HG03558 (cell line): ENCODE measurements at regions not wholly inside any gene's neighbourhood (a gene's known extent, or its start where the extent isn't known, plus 50 kb on each side); places are given as distances from the start of the nearest gene placed in this dataset.
A peak's percentile ranks its signal among the peaks of the same experiment; 100 is the strongest.
"Not testable (repeated sequence)": the region's sequence is repeated elsewhere in the genome, so short reads cannot be mapped to it uniquely, and the experiment has no call there.

Source experiments
- ATAC-seq: cut with Tn5 transposase; IDR thresholded peaks from one replicate; pipeline ENCODE4 v1.9.1; 2021; ENCODE audit warnings: moderate number of reproducible peaks; ENCODE audit not compliant: unreplicated experiment; ENCODE audit errors: extremely low read depth

DNA sequence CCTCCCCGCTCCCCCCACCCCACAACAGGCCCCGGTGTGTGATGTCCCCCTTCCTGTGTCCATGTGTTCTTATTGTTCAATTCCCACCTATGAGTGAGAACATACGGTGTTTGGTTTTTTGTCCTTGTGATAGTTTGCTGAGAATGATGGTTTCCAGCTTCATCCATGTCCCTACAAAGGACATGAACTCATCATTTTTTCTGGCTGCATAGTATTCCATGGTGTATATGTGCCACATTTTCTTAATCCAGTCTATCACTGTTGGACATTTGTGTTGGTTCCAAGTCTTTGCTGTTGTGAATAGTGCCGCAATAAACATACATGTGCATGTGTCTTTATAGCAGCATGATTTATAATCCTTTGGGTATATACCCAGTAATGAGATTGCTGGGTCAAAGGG, 104.3 kb downstream of the MTPN start:
- not testable (repeated sequence) for ATAC-seq

DNA sequence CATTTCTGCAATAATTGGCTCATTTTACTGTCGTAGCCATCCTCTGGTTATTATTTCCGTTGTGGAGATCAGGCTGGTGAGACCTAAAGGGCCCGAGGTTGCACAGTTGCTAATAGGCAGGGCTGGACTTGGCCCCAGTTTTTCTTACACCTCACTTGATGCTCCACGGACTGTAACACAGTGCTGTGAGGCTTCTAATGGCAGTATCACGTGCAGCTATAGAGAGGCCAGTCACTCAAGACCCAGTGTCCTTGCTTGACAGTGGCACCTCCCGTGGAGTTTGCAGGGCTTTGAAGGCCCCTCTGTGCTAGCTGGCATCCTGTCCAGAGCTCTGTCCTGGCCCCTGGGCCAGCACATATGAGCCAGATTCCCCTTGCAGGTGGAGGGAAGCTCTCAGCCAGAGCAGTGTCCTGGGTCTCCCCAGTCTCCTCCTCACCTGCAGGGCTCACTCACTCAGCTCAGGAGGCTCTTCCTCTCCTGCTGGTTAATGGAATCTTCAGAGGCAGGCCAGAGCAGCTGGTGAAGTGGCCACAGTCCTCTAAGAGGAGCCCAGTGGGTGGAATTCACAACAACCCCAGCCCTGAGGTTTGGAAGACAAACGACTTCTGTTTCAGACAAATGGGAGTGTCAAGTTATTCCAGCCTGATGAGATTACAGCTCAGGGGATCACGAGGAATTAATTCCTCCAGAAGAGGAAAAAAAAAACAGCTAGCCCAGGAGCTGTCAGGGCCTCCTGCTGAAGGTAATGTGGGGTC, 114.2 kb upstream of the FAM180A start:
- ATAC-seq = no peak

DNA sequence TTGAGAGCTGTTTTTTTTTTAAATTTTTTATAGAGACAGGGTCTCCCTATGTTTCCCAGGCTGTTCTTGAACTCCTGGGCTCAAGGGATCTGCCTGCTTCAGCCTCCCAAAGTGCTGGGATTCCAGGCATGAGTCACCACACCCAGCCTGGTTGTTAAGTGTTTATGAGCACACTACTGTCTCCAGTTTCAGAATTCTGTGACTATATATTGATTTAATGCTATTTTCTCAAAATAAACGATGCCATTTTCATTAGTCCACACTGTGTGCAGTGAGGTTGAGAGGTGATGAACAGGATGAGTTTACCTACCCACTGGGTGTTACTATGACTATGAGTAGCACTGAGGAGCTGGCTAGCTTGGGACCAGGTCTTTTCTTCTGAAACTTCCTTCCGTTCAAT, 110.9 kb upstream of the FAM180A start:
- ATAC-seq = no peak

DNA sequence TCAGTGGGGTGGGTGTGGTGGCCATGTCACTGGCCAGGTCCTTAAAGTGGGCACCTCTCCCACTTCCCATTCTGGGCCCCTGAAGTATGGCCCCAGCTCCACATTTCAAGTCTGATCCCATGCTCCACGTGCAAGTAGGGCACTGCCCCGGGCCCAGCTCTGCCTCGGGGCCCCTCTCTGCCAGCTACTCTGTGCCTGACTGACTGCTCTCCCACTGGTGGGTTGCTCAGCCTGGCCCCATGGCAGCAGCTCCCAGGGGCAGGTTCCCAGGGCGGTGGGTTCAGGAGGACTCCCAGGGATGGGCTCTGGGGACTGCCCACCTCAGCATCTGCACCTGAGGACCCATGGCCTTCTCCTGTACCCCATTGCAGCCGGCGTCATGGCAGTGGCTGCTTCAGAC, 110.2 kb upstream of the FAM180A start:
- ATAC-seq = no peak

DNA sequence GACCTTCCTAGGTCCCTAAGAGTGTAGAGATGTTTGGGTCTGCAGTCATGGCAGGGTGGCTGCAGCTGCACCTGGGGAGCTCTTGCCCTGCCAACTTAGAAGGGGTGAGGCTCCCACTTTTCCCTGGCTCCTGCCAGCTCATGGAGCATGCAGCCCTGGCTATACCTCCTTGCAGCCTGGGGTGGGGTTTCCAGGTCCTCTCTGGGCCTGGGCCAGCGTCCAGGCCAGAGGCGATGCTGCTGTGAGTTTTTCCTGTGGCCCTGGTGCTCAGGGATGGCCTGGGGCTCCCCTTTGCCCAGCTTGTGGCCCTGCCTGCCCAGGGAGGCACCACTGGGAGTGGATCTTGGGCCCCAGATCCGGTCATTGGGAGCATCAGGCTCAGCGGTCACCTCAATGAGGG, 109.8 kb upstream of the FAM180A start:
- ATAC-seq = no peak

DNA sequence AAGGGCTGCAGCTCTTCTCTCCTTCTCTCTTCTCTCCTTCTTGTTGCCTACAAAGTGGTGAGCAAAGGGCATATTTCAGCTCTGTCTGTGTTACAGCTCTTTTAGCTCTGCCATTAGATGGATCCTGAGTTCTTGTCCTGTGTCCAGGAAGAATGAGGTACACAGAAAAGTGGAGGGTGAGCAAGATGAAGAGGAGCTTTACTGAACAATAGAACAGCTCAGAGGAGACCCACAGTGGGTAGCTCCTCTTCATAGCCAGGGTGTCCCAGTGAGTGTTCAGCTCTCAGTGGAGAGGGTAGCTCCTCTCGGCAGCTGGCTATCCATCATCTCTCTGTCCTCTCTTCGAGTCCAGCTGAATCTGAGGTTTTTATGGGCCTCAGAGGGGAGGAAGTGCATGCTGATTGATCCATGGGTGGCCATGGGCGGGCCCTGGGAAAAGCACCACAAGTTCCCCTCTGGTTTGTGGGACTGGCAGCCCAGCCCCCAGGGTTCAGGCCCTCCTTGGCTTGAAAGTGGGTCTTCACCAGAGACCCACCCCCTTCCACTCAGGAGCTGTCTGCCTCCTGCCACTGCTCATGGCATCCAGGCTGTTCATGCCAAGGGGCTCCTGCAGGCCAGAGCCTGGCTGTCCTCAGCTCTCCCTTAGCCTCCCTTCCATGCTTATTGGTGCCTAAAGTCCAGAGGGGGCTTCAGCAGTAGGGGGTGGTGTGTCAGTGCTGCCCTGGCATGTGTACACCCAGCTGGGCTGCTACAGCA, 109.1 kb upstream of the FAM180A start:
- no peak for ATAC-seq

DNA sequence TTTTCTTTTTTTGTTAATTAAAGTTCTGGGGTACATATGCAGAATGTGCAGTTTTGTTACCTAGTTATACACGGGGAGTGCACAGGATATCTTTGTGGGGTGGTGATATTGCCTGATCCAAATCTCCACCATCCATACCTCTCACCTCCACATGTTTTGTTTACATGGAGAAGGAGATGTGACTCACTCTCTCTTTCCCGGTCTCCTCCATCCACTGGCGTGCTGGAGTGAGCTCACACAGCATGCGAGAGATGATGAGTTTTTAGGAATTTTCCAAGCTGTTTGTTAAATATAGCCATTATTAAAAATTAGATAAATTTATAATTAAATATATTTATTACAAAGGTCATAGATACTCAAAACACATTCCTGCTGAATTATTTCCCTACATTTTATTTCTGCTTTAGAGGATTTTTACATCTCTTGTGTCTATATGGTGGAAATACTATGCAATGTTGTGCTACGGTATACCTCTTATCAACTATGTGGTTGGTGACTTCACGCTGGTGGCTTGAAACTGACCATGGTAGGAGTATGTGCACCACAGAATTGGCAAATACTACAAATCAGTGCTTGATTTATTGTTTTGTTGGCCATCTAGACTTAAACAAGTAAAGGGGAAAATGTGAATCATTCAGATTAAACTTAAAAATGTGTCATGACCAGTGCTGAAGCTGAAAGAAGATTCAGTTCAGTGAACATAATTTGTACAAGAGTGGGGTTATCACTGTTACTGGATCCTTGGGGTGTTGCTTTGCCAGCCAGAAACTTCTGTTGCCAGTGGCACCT, 107.9 kb upstream of the FAM180A start:
- ATAC-seq = no peak

DNA sequence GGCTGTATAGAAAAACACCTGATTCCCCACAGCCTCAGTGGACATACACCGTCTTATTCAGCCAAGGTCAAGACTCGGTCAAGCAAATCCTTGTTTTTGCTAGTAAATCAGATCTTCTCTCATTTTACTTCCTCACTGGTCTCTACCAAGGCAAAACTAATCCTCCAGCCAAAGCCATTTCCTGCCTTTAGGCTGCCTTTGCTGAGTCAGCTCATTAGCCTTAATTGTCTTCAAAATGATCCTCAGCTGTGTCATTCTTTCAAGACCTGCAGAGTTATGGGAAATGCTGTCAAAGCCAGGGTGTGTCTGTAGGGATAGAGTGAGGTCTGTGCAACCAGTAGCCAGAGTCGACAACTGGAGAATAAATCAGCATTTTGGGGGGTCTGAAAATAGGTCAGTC, 107.2 kb upstream of the FAM180A start:
- ATAC-seq = no peak

DNA sequence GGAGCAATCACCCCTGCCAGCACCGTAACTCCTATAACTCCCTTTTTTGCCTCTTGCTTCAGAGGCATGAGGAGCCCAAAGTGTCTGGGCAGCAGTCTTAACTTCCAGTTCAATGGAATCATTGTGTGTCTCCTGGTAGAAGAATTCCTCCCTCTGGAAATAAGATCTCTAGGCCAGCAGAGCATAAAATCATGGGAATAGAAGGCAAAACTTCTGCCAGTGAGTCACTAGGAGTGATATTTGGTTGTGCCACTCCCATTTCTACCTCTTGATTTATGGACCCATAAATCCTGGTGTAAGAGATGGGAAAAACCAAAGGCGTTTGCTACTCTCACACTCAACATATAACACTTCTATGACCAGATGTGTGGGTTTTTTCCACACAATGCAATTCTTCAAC, 104.9 kb upstream of the FAM180A start:
- ATAC-seq = no peak

DNA sequence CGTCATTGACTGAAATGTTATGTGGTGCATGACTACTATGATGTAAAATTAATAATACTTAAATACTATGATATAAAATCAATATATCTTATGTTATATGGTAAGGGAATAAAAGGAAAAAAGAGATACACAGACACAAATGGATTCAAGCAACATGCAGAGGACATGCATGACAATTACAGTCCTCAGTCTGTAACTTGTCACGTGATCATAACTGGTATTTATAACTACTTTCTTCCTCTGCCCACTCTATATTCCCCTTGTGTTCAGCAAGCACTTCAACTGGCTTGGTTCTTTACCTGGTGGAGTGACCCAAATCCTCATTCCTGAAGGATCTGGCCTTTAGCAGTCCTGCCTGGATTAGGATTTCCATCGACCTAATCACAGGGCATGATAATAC, 104.4 kb upstream of the FAM180A start:
- ATAC-seq = no peak

DNA sequence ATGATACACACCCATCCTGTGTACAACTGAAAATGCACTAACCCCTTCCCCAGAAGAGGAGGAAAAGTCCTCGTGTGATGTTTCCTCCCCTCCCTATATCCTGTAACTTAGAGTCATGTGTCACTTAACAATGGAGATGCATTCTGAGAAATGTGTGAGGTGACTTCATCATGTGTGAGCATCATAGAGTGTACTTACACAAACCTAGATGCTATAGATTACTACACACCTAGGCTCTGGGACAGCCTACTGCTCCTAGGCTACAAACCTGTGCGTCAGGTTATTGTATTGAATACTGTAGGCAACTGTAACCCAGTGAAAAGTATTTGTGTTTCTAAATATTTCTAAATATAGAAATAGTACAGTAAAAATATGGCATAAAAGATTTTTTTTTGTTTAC, 98.6 kb upstream of the FAM180A start:
- no peak for ATAC-seq

DNA sequence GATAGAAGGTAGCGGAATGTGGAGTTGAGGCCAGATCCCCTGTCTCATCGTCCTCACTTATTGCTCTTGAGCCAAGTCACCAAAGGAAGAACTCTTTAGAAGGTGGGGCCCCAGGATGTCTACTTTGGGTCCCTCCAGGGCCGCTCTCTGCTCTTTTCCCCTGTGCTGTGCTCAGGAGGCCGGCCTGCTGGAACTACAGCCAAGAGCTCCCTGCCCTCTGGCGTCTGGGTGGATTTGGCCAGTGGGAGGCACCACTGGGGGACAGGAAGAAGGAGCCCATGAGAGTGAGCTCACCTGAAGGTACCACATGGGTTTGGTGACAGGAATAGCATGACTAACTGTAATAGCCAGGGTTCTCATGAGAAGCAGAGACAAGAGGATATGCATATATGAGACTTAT, 97.7 kb upstream of the FAM180A start:
- no peak for ATAC-seq

DNA sequence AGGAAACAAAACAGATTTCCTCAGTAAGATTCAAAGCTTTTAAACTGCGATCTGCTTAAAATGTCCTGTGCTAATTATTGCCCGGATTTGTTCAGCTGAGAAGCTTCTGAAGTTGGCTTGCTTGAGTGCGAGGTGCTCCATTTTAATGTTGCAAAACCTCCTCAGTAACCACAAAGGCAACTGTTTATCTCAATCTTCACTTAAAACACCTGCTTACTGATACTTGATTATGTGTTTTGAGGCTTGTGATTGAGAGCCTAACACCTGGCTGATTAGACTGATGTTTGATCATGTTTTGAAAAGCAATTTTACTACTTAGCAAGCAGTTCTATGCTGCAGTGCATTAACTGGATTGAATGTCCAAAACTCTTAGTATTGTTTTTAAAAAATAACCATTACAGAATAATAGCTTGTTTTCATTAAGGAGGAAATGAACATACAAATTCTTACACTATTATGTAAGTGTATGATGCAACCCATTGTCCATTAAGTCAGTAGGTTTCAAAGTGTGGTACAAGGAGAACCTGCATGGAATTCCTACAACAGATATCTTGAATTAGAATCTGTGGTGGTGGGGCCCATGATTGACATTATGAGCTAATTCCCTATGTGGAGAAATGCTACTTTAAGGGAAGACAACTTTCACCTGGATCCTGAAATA, 96.9 kb upstream of the FAM180A start:
- ATAC-seq = no peak

DNA sequence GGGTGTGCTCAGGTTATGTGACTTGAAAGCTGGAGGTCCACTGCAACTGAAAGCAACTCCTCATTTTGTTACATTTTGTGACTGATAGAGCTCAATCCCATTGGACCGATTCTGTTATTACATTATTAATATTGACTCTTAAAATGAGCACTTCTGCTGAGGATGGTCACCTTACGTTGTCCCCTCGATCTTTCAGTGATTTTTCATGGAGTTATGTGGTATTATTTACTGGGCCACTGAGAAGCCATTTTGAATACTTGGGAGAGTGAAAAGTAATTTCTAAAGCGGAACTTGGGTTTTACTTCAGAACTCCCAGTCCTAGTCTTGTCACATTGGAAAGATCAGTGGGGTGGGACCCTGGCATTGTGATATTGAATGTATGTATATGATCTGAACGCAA, 96.3 kb upstream of the FAM180A start:
- no peak for ATAC-seq

DNA sequence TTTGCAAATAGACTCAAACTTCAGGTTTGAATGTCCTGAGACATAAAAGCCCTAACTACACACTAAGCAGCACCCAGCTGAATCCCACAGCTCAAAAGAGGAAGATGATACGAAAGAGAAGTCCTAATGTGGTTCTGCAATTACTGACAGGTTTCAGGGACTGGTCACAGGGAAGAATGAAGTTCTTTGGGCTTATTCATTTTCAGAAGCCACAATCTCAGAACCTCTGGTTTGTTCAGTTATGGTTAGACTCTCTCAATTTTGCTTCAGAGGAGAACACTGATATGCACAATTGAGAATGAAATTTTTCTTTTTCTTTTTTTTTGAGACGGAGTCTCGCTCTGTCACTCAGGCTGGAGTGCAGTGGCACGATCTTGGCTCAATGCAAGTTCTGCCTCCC, 94.6 kb upstream of the FAM180A start:
- peak; percentile 95 for ATAC-seq

DNA sequence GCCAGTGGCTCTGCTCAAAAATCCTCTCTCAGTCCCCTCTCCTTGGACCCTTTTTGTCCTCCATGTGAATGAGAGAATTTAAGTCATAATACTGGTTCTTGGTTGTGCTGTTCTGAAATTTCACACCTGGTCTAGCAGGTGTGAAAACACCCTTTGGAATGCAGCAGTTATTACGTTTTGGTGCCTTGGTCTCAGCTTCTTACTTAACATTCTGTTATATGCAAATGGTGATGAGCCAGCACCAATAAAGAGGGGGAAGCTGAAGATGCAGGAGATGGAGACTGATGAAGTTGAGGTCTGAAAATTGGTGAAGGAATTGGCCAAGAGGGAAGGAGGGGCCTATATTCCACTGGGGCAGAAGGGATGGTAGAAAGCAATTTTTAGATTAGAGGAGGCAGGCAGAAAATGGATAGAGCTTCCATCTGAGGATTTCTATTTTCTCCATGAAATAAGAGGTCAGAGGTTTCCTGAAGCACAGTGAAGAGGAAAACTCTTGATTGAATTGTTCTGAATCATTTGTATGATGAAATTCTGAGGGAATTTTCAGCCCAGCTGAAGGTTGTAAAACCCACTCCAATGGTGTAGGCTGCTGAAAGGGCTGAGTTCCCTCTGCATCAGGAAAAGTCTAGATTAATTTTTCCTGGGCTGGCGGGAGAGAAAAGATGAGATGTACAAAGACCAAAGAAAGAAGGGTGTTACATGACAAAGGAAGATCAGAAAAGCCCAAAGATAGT, 94.0 kb upstream of the FAM180A start:
- ATAC-seq = no peak

DNA sequence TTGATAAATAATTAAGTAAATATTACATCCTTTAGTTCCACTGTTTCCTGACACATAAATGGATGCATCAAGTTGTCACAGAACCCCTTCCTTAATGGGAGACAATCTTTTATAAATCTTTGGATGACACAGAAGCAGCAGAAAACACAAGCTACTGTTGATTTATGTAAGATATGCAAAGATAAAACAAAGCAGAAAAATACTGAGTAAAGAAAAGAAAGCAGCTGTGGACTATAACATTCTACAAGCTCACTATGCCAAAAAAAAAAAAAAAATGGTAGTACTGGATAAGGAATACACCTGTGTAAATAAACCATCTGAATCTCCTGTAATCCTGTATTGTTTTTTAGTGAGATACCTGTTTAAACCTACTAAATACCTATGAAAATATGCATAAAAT, 92.0 kb upstream of the FAM180A start:
- ATAC-seq = no peak

DNA sequence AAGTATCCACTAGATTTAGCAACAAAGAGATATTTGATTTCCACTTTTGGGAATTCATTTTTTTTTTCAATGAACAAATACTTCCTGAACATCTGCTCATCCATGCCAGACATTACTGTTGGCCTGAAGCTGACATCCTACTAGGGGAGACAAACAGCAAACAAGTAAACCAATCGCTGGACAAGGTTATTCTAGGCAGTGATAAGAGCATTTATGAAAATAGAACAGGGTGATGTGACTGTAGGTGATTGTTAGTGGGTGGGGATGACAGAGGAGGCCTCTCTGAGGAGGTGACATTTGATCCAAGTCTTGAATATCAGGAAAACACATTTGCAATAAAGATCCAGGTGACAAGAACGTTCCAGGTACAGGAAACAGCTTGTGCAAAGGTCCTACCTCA, 89.1 kb upstream of the FAM180A start:
- ATAC-seq = no peak

DNA sequence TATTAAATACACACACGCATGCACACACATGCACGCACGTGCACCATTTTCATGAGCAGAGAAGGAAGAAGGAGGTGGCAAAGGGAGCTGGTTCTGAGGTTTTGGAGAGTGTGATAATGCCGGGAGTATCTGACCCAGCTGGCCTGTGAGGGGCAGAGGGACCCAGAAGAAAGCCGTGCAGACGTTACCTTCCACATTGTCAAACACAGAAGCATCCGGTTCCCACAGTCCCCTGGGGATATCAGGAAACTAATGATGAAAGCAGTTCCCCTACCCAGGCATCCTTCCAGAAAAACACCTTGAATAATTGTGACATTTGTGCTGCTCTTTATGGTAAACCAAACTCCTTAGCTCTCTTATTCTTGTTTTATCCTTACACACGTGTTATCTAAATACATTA, 85.7 kb upstream of the FAM180A start:
- no peak for ATAC-seq

DNA sequence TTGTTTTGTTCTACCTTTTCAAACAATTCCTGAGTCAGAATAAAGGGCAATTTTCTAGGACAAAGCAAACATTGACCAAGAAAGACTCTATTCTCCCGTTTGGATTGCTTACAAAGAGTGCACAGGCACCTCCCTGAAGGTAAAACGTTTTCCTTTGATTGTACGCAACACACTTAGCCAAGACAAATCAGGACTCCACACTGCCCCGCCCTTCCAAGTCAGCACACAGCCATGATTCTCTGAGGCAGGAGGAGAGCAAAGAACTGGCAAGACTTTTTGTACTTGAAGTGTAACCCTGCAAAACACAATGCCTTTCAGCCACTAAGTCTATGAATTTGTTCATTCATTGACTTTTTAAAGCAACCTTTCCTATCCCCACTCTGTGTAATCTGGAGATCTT, 85.0 kb upstream of the FAM180A start:
- no peak for ATAC-seq
